OCI-LY3 (cell line): ENCODE measurements at regions not wholly inside any gene's neighbourhood (a gene's known extent, or its start where the extent isn't known, plus 50 kb on each side); places are given as distances from the start of the nearest gene placed in this dataset.

Experiments used
- EZH2phosphoT487 ChIP-seq: fragments of 200-600 bp; shearing (Covaris generic); IDR thresholded peaks from 2 replicates; pipeline ENCODE4 v1.6.1; 2018; ENCODE audit warnings: antibody characterized with exemption, mixed run types, low read depth
- TF ChIP-seq, protein P1 (sequence below): fragments of 200-600, 300-600 bp; sonication (generic); IDR thresholded peaks from 2 replicates; pipeline ENCODE4 v1.5.1; 2014; ENCODE audit warnings: antibody characterized with exemption, low read length, low read depth

DNA sequence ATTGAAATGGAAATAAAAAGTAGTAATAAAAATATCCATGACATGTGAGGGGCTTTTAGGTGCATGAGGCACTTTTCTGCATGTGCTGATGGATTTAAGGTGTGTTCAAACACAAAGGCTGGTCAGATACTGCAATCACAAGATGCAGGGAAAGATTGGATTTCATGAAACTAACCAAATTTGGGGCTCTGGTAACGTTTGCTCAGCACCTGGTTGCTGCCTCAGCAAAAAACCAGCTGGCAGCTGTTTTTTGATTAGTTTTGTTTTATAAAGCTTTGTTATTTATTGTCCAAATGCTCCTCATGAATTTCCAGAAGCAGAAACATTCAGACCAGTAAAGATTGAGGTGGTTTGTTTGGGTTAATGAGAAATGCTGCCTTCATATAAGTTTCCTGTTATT lies 195.7 kb upstream of the NRG3 start:
- TF ChIP-seq, protein P1, sequence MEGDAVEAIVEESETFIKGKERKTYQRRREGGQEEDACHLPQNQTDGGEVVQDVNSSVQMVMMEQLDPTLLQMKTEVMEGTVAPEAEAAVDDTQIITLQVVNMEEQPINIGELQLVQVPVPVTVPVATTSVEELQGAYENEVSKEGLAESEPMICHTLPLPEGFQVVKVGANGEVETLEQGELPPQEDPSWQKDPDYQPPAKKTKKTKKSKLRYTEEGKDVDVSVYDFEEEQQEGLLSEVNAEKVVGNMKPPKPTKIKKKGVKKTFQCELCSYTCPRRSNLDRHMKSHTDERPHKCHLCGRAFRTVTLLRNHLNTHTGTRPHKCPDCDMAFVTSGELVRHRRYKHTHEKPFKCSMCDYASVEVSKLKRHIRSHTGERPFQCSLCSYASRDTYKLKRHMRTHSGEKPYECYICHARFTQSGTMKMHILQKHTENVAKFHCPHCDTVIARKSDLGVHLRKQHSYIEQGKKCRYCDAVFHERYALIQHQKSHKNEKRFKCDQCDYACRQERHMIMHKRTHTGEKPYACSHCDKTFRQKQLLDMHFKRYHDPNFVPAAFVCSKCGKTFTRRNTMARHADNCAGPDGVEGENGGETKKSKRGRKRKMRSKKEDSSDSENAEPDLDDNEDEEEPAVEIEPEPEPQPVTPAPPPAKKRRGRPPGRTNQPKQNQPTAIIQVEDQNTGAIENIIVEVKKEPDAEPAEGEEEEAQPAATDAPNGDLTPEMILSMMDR: no peak
- TF ChIP-seq EZH2phosphoT487: no peak
